Liver (tissue), 8 donors: ENCODE measurements at regions not wholly inside any gene's neighbourhood (a gene's known extent, or its start where the extent isn't known, plus 50 kb on each side); places are given as distances from the start of the nearest gene placed in this dataset.

Experiments
- DNase-seq: peaks from one replicate; pipeline ENCODE4 v3.0.0-alpha.2; 2017; ENCODE audit warnings: low spot score
- H3K27ac ChIP-seq, 2 donors: one replicate each; pipeline ENCODE4 v1.7.0; 2013; ENCODE audit warnings: inconsistent platforms in 2 of 2, low read length in 2 of 2, control low read depth in 1 of 2, low read depth in 1 of 2, mild to moderate bottlenecking in 1 of 2
- H3K27me3 ChIP-seq, 4 donors: one replicate each; pipeline versions ENCODE4 v1.6.1 to v1.7.0; 2013; ENCODE audit warnings: low read length in 3 of 4, inconsistent platforms in 1 of 4, mild to moderate bottlenecking in 1 of 4, moderate library complexity in 1 of 4; ENCODE audit not compliant: control insufficient read depth in 4 of 4, insufficient read depth in 4 of 4
- H3K36me3 ChIP-seq, 4 donors: one replicate each; pipeline versions ENCODE4 v1.6.1 to v1.7.0; 2013; ENCODE audit warnings: low read length in 3 of 4, mild to moderate bottlenecking in 3 of 4, low read depth in 1 of 4, moderate library complexity in 1 of 4; ENCODE audit not compliant: control insufficient read depth in 4 of 4, insufficient read depth in 3 of 4
- H3K4me1 ChIP-seq, 4 donors: one replicate each; pipeline versions ENCODE4 v1.6.1 to v1.7.0; 2013; ENCODE audit warnings: low read length in 3 of 4, mild to moderate bottlenecking in 3 of 4, moderate library complexity in 1 of 4; ENCODE audit not compliant: control insufficient read depth in 4 of 4, insufficient read depth in 4 of 4
- H3K4me3 ChIP-seq, 3 donors: one replicate each; pipeline versions ENCODE4 v1.6.1 to v1.7.0; 2013; ENCODE audit warnings: low read length in 3 of 3, control low read depth in 1 of 3, low read depth in 1 of 3, mild to moderate bottlenecking in 1 of 3
- H3K9ac ChIP-seq, 2 donors: one replicate each; pipeline ENCODE4 v1.7.0; 2013; ENCODE audit warnings: low read length in 2 of 2, mild to moderate bottlenecking in 2 of 2, moderate library complexity in 2 of 2, control low read depth in 1 of 2, low read depth in 1 of 2
- H3K9me3 ChIP-seq, 4 donors: one replicate each; pipeline versions ENCODE4 v1.6.1 to v1.7.0; 2013; ENCODE audit warnings: low read length in 3 of 4; ENCODE audit not compliant: control insufficient read depth in 4 of 4
- EGR1 ChIP-seq, 2 donors: IDR thresholded peaks; 2 replicates each; pipeline ENCODE4 v1.6.1; 2016 to 2018; ENCODE audit warnings: antibody characterized with exemption in 2 of 2, low read depth in 2 of 2
- FOXA1 ChIP-seq: IDR thresholded peaks from 2 replicates; pipeline ENCODE4 v1.6.1; 2016; ENCODE audit warnings: antibody characterized with exemption
- FOXA2 ChIP-seq: IDR thresholded peaks from 2 replicates; pipeline ENCODE4 v1.6.1; 2016; ENCODE audit warnings: antibody characterized with exemption
- GABPA ChIP-seq, 2 donors: IDR thresholded peaks in 1 of 2; conservative IDR thresholded peaks in 1 of 2; 2 replicates each; pipeline ENCODE4 v1.6.1; 2016; ENCODE audit warnings: antibody characterized with exemption in 2 of 2, mild to moderate bottlenecking in 1 of 2, moderate library complexity in 1 of 2
- HNF4A ChIP-seq, 2 donors: conservative IDR thresholded peaks; 2 replicates each; pipeline ENCODE4 v1.6.1; 2016; ENCODE audit warnings: antibody characterized with exemption in 2 of 2, mild to moderate bottlenecking in 2 of 2
- HNF4G ChIP-seq: IDR thresholded peaks from 2 replicates; pipeline ENCODE4 v1.6.1; 2016; ENCODE audit warnings: antibody characterized with exemption
- JUND ChIP-seq, 2 donors: IDR thresholded peaks; 2 replicates each; pipeline ENCODE4 v1.6.1; 2016; ENCODE audit warnings: antibody characterized with exemption in 2 of 2
- NR2F2 ChIP-seq: IDR thresholded peaks from 2 replicates; pipeline ENCODE4 v1.6.1; 2016; ENCODE audit warnings: antibody characterized with exemption
- RAD21 ChIP-seq, 2 donors: IDR thresholded peaks; 2 replicates each; pipeline ENCODE4 v1.6.1; 2016; ENCODE audit warnings: antibody characterized with exemption in 2 of 2, mild to moderate bottlenecking in 2 of 2
- RXRA ChIP-seq, 2 donors: IDR thresholded peaks; 2 replicates each; pipeline ENCODE4 v1.6.1; 2017 to 2018; ENCODE audit warnings: antibody characterized with exemption in 2 of 2, mild to moderate bottlenecking in 1 of 2
- SP1 ChIP-seq: IDR thresholded peaks from 2 replicates; pipeline ENCODE4 v1.6.1; 2018; ENCODE audit warnings: antibody characterized with exemption, mild to moderate bottlenecking
- TAF1 ChIP-seq: conservative IDR thresholded peaks from 2 replicates; pipeline ENCODE4 v1.6.1; 2016; ENCODE audit warnings: antibody characterized with exemption, mild to moderate bottlenecking
- YY1 ChIP-seq: IDR thresholded peaks from 2 replicates; pipeline ENCODE4 v1.6.1; 2016; ENCODE audit warnings: antibody characterized with exemption, mild to moderate bottlenecking
- WGBS: extraction: QIAGEN DNeasy Blood & Tissue Kit; methylation state at CpG from one replicate; pipeline ENCODE4 v1.1.7; 2013; 5-methylcytosine and 5-hydroxymethylcytosine counted together
- TF ChIP-seq, protein P1 (sequence below): fragments of 150-350 bp; IDR thresholded peaks from 2 replicates; pipeline ENCODE4 v1.5.1; 2017; ENCODE audit warnings: improper control_type of control experiment, low read depth, low read length; ENCODE audit not compliant: missing input control
- TF ChIP-seq, protein P2 (sequence below): IDR thresholded peaks from 2 replicates; pipeline ENCODE4 v1.6.1; 2016; ENCODE audit warnings: antibody characterized with exemption, mild to moderate bottlenecking
- TF ChIP-seq, protein P3 (sequence below): IDR thresholded peaks from 2 replicates; pipeline ENCODE4 v1.6.1; 2016; ENCODE audit warnings: antibody characterized with exemption
- TF ChIP-seq, protein P4 (sequence below): IDR thresholded peaks from 2 replicates; pipeline ENCODE4 v1.6.1; 2016; ENCODE audit warnings: antibody characterized with exemption
- TF ChIP-seq, protein P5 (sequence below): IDR thresholded peaks from 2 replicates; pipeline ENCODE4 v1.6.1; 2016; ENCODE audit warnings: antibody characterized with exemption
- donor health status: healthy.
- donor health status: healthy.
- donor health status: healthy.
- donor health status: healthy.
- donor health status: healthy.

DNA sequence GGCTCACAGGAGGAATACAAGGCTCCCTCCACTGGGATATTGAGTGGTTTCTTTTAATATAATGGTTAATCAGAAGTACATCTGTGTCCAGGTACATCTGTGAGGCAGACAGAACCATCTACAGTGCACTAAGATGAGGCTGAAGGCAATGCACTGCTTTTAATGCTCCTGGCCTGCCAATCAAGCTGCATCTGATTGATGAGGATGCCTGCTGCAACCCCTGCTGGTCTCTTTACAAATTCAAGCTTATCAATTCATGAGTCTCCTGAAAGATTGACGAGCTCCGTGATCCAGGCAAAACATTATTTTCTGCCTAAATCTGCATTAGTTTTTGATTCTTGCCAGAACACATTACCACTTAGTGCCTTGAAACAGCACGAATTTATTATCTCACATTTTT lies 1139.1 kb downstream of the AACS start:
- Histone ChIP-seq H3K9me3 (peaks cover 0 to 2% (median 0%) of the 10 kb centered on the region in 4 donors), H3K4me3 (no peak overlapping the region), H3K27me3 (peaks cover 0 to 3% (median 1%) of the 10 kb centered on the region in 4 donors), H3K9ac (no peak overlapping the region), H3K27ac (no peak overlapping the region), H3K36me3 (no peaks in the 10 kb centered on the region), H3K4me1 (no peaks in the 10 kb centered on the region)
- 49% methylated on average over 3 of the region's 3 CpGs for WGBS
- TF ChIP-seq NR2F2 (no peak), JUND (IDR thresholded peaks at IDR 0.05) (no peak), TAF1 (no peak), HNF4G (no peak), FOXA2 (no peak), YY1 (no peak), FOXA1 (no peak), SP1 (no peak), RAD21 (IDR thresholded peaks at IDR 0.05) (no peak), EGR1 (IDR thresholded peaks at IDR 0.05; ENCODE audit: low read depth in 2 of 2) (no peak), RXRA (IDR thresholded peaks at IDR 0.05) (no peak), GABPA (IDR thresholded peaks at IDR 0.05 in 1 of 2, conservative IDR thresholded peaks at IDR 0.05 in 1 of 2) (no peak)
- TF ChIP-seq, protein P1, sequence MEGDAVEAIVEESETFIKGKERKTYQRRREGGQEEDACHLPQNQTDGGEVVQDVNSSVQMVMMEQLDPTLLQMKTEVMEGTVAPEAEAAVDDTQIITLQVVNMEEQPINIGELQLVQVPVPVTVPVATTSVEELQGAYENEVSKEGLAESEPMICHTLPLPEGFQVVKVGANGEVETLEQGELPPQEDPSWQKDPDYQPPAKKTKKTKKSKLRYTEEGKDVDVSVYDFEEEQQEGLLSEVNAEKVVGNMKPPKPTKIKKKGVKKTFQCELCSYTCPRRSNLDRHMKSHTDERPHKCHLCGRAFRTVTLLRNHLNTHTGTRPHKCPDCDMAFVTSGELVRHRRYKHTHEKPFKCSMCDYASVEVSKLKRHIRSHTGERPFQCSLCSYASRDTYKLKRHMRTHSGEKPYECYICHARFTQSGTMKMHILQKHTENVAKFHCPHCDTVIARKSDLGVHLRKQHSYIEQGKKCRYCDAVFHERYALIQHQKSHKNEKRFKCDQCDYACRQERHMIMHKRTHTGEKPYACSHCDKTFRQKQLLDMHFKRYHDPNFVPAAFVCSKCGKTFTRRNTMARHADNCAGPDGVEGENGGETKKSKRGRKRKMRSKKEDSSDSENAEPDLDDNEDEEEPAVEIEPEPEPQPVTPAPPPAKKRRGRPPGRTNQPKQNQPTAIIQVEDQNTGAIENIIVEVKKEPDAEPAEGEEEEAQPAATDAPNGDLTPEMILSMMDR = no peak
- TF ChIP-seq, protein P2, sequence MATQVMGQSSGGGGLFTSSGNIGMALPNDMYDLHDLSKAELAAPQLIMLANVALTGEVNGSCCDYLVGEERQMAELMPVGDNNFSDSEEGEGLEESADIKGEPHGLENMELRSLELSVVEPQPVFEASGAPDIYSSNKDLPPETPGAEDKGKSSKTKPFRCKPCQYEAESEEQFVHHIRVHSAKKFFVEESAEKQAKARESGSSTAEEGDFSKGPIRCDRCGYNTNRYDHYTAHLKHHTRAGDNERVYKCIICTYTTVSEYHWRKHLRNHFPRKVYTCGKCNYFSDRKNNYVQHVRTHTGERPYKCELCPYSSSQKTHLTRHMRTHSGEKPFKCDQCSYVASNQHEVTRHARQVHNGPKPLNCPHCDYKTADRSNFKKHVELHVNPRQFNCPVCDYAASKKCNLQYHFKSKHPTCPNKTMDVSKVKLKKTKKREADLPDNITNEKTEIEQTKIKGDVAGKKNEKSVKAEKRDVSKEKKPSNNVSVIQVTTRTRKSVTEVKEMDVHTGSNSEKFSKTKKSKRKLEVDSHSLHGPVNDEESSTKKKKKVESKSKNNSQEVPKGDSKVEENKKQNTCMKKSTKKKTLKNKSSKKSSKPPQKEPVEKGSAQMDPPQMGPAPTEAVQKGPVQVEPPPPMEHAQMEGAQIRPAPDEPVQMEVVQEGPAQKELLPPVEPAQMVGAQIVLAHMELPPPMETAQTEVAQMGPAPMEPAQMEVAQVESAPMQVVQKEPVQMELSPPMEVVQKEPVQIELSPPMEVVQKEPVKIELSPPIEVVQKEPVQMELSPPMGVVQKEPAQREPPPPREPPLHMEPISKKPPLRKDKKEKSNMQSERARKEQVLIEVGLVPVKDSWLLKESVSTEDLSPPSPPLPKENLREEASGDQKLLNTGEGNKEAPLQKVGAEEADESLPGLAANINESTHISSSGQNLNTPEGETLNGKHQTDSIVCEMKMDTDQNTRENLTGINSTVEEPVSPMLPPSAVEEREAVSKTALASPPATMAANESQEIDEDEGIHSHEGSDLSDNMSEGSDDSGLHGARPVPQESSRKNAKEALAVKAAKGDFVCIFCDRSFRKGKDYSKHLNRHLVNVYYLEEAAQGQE = no peak
- TF ChIP-seq, protein P3, sequence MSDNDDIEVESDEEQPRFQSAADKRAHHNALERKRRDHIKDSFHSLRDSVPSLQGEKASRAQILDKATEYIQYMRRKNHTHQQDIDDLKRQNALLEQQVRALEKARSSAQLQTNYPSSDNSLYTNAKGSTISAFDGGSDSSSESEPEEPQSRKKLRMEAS = no peak
- no peak for DNase-seq

DNA sequence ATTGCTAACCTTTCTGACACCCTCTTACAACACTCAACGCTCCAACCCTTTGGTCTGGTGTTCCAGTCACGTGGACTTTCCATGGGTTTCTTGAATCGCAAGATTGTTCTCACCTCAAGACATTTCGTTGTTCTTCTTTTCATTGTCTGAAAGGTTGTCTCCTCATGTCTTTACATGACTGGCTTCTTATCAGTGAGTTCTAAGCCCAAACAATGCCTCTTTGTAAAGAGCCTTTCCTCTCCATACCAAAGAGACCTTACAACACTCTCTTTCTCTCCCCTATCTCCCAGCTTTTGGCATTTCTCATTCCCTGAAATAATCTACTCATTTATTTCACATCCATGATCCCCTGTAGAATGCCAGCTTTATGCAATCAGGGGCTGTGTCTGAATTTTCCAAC lies 1144.8 kb downstream of the AACS start:
- 69% methylated on average over 4 of the region's 4 CpGs for WGBS
- H3K9me3 ChIP-seq = peaks cover 0 to 2% (median 0%) of the 10 kb centered on the region in 4 donors
- peaks cover 0 to 7% (median 1%) of the 10 kb centered on the region in 4 donors for H3K27me3 ChIP-seq
- no peak overlapping the region for H3K27ac ChIP-seq
- H3K9ac ChIP-seq = no peak overlapping the region
- H3K4me3 ChIP-seq = no peak overlapping the region
- no peaks in the 10 kb centered on the region for H3K36me3 ChIP-seq
- TF ChIP-seq FOXA1 (no peak), SP1 (no peak), GABPA (IDR thresholded peaks at IDR 0.05 in 1 of 2, conservative IDR thresholded peaks at IDR 0.05 in 1 of 2) (no peak), RAD21 (IDR thresholded peaks at IDR 0.05) (no peak), YY1 (no peak), JUND (IDR thresholded peaks at IDR 0.05) (no peak), HNF4A (conservative IDR thresholded peaks at IDR 0.05) (no peak), FOXA2 (no peak), NR2F2 (no peak), RXRA (IDR thresholded peaks at IDR 0.05) (no peak), TAF1 (no peak), HNF4G (no peak), EGR1 (IDR thresholded peaks at IDR 0.05; ENCODE audit: low read depth in 2 of 2) (no peak)
- TF ChIP-seq, protein P4, sequence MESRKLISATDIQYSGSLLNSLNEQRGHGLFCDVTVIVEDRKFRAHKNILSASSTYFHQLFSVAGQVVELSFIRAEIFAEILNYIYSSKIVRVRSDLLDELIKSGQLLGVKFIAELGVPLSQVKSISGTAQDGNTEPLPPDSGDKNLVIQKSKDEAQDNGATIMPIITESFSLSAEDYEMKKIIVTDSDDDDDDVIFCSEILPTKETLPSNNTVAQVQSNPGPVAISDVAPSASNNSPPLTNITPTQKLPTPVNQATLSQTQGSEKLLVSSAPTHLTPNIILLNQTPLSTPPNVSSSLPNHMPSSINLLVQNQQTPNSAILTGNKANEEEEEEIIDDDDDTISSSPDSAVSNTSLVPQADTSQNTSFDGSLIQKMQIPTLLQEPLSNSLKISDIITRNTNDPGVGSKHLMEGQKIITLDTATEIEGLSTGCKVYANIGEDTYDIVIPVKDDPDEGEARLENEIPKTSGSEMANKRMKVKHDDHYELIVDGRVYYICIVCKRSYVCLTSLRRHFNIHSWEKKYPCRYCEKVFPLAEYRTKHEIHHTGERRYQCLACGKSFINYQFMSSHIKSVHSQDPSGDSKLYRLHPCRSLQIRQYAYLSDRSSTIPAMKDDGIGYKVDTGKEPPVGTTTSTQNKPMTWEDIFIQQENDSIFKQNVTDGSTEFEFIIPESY = no peak
- TF ChIP-seq, protein P1 = no peak
- TF ChIP-seq, protein P5, sequence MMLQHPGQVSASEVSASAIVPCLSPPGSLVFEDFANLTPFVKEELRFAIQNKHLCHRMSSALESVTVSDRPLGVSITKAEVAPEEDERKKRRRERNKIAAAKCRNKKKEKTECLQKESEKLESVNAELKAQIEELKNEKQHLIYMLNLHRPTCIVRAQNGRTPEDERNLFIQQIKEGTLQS = no peak
- TF ChIP-seq, protein P2 = no peak
- no peak for DNase-seq
- H3K4me1 ChIP-seq = no peaks in the 10 kb centered on the region
